ENCODE measurements at regions not wholly inside any gene's neighbourhood (a gene's known extent, or its start where the extent isn't known, plus 50 kb on each side); places are given as distances from the start of the nearest gene placed in this dataset.
A peak's percentile ranks its signal among the peaks of the same experiment; 100 is the strongest.

GRCh38 chr2:83565626-83566025 lies 893.5 kb downstream of the SUCLG1 start:
- no peak for DNase-seq (ENCODE audit: low spot score)

GRCh38 chr2:83565181-83565580 lies 893.9 kb downstream of the SUCLG1 start:
- no peak for DNase-seq (ENCODE audit: low spot score)

GRCh38 chr2:83561592-83561991 lies 897.5 kb downstream of the SUCLG1 start:
- DNase-seq (ENCODE audit: low spot score) = no peak

DNA sequence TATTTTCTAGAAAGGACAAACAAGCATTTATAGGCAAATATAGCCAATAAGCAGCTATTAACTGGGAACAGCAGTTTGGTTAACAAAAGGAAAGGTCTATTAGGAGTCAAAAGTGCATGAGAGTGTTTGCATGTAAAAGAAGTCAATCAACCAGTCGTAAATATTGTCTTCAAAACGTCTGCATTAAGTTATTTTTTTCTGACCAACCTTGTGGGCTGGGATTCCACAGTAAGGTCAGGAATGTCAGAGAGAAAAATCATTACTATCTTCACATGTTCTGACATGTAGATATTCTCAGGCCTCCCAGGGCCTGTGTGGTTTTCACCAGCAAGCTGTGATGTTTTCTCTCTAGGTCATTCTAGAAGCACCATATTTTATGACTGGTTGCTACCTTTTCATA lies 922.5 kb downstream of the SUCLG1 start:
- peak; percentile 37 for DNase-seq (ENCODE audit: low spot score)

DNA sequence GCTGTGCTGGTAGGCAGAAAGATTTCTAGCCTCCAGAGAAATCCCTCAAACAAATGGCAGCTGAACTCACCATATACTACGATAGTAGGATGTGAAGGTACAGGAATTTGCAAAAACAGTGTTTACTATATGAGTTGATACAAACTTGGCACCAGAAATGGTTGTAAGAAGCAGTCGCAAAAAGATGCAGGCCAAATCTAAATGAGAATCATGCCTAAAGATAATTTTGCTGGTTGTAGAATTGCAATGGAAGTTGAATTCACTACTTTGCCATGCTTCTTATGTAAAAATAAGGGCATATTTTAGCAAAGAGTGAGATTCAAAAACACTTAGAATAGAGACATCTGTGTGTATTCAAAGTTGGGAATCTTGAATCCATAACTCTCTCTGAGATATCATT lies 924.7 kb downstream of the SUCLG1 start:
- DNase-seq (ENCODE audit: low spot score) = no peak

DNA sequence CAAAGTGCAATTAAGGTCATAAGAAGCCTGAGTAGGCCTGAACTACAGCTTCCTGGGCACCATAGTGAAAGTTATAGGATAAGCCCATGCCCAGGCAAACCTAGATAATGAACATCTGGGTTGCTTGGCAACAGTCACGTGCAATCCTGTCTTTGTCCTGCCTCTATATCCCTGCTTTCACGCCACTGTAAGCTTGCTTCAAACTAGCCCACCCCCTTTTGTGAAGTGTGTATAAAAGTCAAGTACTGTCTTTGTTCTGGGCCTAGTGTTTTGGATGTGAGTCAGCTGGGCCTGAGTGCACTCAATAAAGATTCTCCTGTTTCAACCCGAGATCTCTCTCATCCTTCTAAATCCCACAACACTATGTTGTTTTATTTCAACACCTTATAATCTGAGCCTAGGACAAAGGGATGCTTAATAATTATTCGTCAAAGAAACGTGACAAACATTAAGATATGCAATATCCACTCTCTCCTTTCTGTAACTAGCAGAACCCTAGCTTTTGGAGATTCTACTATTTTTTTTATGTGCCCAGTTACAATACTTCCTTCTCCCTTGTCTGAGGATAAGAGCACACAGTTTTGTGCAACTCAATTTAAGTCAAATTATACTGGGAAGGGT lies 927.8 kb downstream of the SUCLG1 start:
- no peak for DNase-seq (ENCODE audit: low spot score)

- peak; percentile 3 for DNase-seq (ENCODE audit: low spot score)
Measured at GRCh38 chr2:83528767-83529166, 930.3 kb downstream of the SUCLG1 start.

DNA sequence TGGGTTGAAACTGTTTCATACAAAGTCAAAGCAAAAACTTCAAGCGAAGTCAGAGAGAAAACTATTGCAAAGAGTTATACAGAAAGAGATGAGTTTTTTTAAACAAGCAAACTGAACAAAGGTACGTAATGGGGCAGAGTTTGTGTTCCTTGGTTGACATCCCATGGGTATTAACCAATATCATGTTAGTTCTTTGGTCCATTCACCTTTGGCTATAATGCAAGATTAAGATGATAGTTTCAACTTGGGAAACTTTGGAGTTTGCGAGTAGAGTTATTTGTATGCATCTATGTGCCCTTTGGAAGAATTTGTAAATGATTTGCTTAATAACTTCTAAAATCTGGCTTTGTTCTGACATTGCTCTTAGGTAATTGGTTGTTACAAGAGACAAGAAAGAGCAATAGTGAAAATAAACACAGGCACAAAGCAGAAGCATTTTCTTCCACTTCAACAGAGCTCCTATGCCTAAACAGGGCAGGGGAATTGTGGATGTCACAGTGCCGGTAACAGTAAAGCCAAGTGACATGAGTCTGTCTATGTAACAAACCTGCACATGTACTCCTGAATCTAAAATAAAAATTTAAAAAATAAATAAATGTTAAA lies 936.1 kb downstream of the SUCLG1 start:
- no peak for DNase-seq (ENCODE audit: low spot score)

GRCh38 chr2:83517727-83518368 lies 941.2 kb downstream of the SUCLG1 start:
- no peak for DNase-seq (ENCODE audit: low spot score)

GRCh38 chr2:83516503-83516902 lies 942.6 kb downstream of the SUCLG1 start:
- no peak for DNase-seq (ENCODE audit: low spot score)

- DNase-seq (ENCODE audit: low spot score) = no peak
Measured at GRCh38 chr2:83487451-83487850, 971.6 kb downstream of the SUCLG1 start.

DNA sequence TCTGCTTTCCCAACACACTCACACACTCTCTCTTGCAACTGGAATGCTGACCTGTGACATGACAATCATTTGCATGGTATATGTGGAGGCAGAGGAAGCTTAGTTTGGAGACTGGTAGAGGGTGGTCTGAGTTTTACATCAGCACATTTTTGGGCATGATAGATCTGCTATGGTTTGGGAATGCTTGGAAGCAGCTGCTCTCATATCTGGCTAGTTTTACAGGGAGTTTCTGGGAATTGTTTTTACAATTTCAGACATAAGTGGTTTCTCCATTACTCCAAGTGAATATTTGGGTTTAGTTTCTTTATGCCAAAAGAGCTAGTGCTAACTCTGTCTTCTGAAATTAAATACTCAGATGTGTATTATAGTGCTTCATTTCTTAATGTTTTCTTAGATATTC lies 977.6 kb downstream of the SUCLG1 start:
- no peak for DNase-seq (ENCODE audit: low spot score)

- DNase-seq (ENCODE audit: low spot score) = no peak
Measured at GRCh38 chr2:83478037-83478436, 981.0 kb downstream of the SUCLG1 start.

DNA sequence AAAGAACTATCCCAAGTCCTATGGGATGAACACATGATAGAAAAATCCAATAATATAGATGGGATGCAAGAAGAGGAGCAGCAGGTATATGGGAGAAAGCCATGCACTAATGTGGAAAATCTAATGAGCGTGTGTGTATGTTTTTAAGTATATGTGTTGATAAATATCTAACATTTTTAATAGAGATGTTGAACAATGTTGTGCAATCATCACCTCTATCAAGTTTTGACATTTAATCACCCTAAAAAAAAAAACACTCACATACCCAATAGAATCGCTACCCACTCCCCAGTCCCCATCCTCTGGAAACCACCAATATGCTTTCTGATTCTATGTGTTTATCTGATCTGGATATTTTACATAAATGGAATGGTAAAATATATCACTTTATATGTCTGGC lies 983.7 kb downstream of the SUCLG1 start:
- no peak for DNase-seq (ENCODE audit: low spot score)

DNA sequence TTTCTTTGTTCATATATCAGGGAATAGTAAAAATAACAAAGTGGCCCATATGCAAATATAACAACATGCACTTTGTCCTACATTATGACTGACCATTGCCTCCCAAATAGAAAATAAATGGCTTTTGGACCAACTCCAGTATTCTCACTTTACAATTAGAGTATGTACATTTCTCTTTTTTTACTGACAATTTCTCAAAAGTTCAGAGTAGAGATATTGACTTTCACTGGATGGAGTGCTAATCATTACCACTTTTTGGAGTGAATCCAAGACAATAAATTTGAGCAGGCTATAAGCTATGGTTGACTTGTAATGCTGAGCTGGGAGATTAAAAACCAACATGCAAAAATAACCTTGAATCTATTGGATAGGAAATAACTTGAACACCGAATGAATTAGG lies 987.4 kb downstream of the SUCLG1 start:
- DNase-seq (ENCODE audit: low spot score) = no peak

GRCh38 chr2:83470928-83471327 lies 988.2 kb downstream of the SUCLG1 start:
- no peak for DNase-seq (ENCODE audit: low spot score)

- no peak for DNase-seq (ENCODE audit: low spot score)
Measured at GRCh38 chr2:83464444-83464843, 994.6 kb downstream of the SUCLG1 start.

DNA sequence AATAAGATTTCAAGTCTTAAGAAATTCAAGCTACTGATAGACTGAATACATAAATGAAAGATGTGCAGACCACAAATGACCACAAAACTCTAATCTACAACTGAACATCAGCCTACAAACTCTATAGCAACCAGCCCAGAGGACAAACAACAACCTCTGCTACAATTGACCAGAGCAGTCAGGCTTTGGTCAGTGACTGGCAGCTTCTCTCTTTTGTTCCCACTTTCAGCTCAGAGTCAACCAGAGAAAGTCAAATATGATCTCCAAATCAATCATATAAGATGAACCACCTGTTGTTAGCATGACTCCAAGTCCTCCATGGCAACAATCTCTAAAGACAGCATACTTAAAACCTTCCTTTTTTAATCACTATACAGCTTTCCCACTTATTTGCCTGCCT lies 996.2 kb downstream of the SUCLG1 start:
- DNase-seq (ENCODE audit: low spot score) = no peak

- DNase-seq (ENCODE audit: low spot score) = no peak
Measured at GRCh38 chr2:83461135-83461534, 997.9 kb downstream of the SUCLG1 start.

- DNase-seq (ENCODE audit: low spot score) = no peak
Measured at GRCh38 chr2:83459456-83459855, 999.6 kb downstream of the SUCLG1 start.

DNA sequence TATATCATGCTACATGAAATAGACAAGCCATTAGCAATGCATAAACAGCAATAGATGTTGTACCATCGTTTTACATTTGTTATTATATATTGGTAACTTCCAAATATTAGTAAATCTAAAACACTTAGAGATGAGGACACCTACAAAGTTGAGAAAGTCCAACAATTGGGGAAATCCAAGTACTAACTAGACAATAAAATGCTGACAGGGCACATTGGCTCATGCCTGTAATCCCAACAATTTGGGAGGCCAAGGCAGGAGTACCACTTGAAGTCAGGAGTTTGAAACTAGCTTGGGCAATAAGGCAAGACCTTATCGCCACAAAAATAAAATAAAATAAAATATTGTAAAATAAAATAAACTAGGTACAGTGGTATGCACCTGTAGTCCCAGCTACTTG lies 1023.1 kb downstream of the SUCLG1 start:
- DNase-seq (ENCODE audit: low spot score) = no peak

DNA sequence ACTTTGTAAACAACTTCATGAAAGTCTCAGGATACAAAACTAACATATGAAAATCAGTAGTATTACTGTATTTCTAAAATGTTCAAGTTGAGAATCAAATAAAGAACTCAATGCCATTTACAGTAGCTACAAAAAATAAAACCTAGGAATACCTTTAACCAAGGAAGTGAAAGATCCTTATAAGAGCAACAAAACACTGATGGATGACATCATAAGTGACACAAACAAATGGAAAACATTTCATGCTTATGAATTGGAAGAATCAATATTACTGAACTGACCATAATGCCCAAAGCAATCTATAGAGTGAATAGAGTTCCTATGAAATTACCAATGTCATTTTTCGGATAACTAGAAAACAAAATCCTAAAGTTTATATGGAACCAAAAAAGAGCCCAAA lies 1038.1 kb downstream of the SUCLG1 start:
- DNase-seq (ENCODE audit: low spot score) = no peak

GRCh38 chr2:83394134-83394904 lies 1064.8 kb downstream of the SUCLG1 start:
- DNase-seq (ENCODE audit: low spot score) = peak; percentile 4

Measured in umbilical cord (tissue), 1 donor.